IMR-90 (cell line): ENCODE measurements at regions not wholly inside any gene's neighbourhood (a gene's known extent, or its start where the extent isn't known, plus 50 kb on each side); places are given as distances from the start of the nearest gene placed in this dataset.

ENCODE experiments used
- ATAC-seq: fragments of 200-7000 bp; cut with Tn5 transposase; 2 replicates; pipeline ENCODE4 v1.9.1; 2020; ENCODE audit warnings: low read depth, mild to moderate bottlenecking, moderate library complexity
- BruUV-seq: library from RNA; stranded (reverse); fragments of 400-500 nt; replicated peaks from 2 replicates; lab custom pipeline; 2021; lab: Mats Ljungman, UMichigan
- CTCF ChIA-PET: fragments of 300-600 bp; formaldehyde crosslinking; extraction: SDS; loops from one replicate; lab custom pipeline; 2021; ENCODE audit warnings: antibody characterized with exemption; lab: Yijun Ruan, JAX
- POLR2A ChIA-PET: fragments of 300-600 bp; sonication (Branson Sonifier 250); formaldehyde crosslinking; loops from one replicate; lab custom pipeline; 2022; ENCODE audit warnings: antibody characterized with exemption; ENCODE audit not compliant: unreplicated experiment; lab: Charles Lee
- DNase-seq: peaks from one replicate; pipeline ENCODE4 v3.0.0; 2013
- H2AFZ ChIP-seq: replicated peaks from 2 replicates; pipeline ENCODE3; 2013; ENCODE audit warnings: low read length, mild to moderate bottlenecking; ENCODE audit not compliant: poor library complexity
- H2AK5ac ChIP-seq: 2 replicates; pipeline ENCODE4 v1.6.1; 2013; ENCODE audit warnings: low read depth, low read length, inconsistent platforms
- H2AK9ac ChIP-seq: replicated peaks from 2 replicates; pipeline ENCODE3; 2013; ENCODE audit warnings: mild to moderate bottlenecking, low read depth, low read length, moderate library complexity; ENCODE audit not compliant: poor library complexity
- H2BK120ac ChIP-seq: 2 replicates; pipeline ENCODE4 v1.6.1; 2013; ENCODE audit warnings: low read depth, low read length, inconsistent platforms
- H2BK15ac ChIP-seq: 3 replicates; pipeline ENCODE4 v1.6.1; 2013; ENCODE audit warnings: low read depth, low read length, inconsistent platforms
- H2BK20ac ChIP-seq: 2 replicates; pipeline ENCODE4 v1.6.1; 2013; ENCODE audit warnings: low read depth, mild to moderate bottlenecking, inconsistent platforms, low read length, moderate library complexity
- H2BK5ac ChIP-seq: 2 replicates; pipeline ENCODE4 v1.6.1; 2013; ENCODE audit warnings: mild to moderate bottlenecking, low read depth, low read length, inconsistent platforms; ENCODE audit not compliant: poor library complexity, severe bottlenecking
- H3K14ac ChIP-seq: replicated peaks from 2 replicates; pipeline ENCODE4 v1.6.1; 2013; ENCODE audit warnings: low read depth, low read length, inconsistent platforms
- H3K18ac ChIP-seq: 2 replicates; pipeline ENCODE4 v1.6.1; 2013; ENCODE audit warnings: low read depth, low read length, control low read depth
- H3K23ac ChIP-seq: 2 replicates; pipeline ENCODE4 v1.6.1; 2013; ENCODE audit warnings: low read depth, low read length, inconsistent platforms
- H3K27ac ChIP-seq: 2 replicates; pipeline ENCODE4 v1.5.1; 2013; ENCODE audit warnings: mild to moderate bottlenecking, control low read depth, low read length; ENCODE audit not compliant: insufficient read depth
- H3K27me3 ChIP-seq: 2 replicates; pipeline ENCODE4 v1.6.1; 2013; ENCODE audit warnings: low read length; ENCODE audit not compliant: control insufficient read depth, insufficient read depth
- H3K36me3 ChIP-seq: 2 replicates; pipeline ENCODE4 v1.6.1; 2013; ENCODE audit warnings: low read length, mixed read lengths; ENCODE audit not compliant: control insufficient read depth, insufficient read depth
- H3K4ac ChIP-seq: 2 replicates; pipeline ENCODE4 v1.6.1; 2013; ENCODE audit warnings: low read depth, low read length, inconsistent platforms
- H3K4me1 ChIP-seq: 2 replicates; pipeline ENCODE4 v1.6.1; 2013; ENCODE audit warnings: low read length, mixed read lengths; ENCODE audit not compliant: control insufficient read depth, insufficient read depth
- H3K4me2 ChIP-seq: 2 replicates; pipeline ENCODE4 v1.6.1; 2013; ENCODE audit warnings: low read depth, mild to moderate bottlenecking, control low read depth, low read length, moderate library complexity
- H3K4me3 ChIP-seq: 2 replicates; pipeline ENCODE4 v1.5.1; 2013; ENCODE audit warnings: low read depth, mild to moderate bottlenecking, control low read depth, low read length, moderate library complexity; ENCODE audit not compliant: insufficient read depth
- H3K56ac ChIP-seq: 2 replicates; pipeline ENCODE4 v1.6.1; 2013; ENCODE audit warnings: low read length, inconsistent platforms; ENCODE audit not compliant: insufficient read depth; ENCODE audit errors: extremely low read depth
- H3K79me1 ChIP-seq, 2 experiments: 2 replicates each; pipeline ENCODE4 v1.6.1; 2013; ENCODE audit warnings: low read length in 2 of 2, inconsistent platforms in 1 of 2, low read depth in 1 of 2
- H3K9ac ChIP-seq: 2 replicates; pipeline ENCODE4 v1.6.1; 2013; ENCODE audit warnings: low read depth, low read length, control low read depth
- H3K9me1 ChIP-seq: 2 replicates; pipeline ENCODE4 v1.6.1; 2013; ENCODE audit warnings: low read length, inconsistent platforms; ENCODE audit not compliant: insufficient read depth
- H3K9me3 ChIP-seq: 2 replicates; pipeline ENCODE4 v1.6.1; 2013; ENCODE audit warnings: low read length; ENCODE audit not compliant: control insufficient read depth, insufficient read depth
- H4K20me1 ChIP-seq: 2 replicates; pipeline ENCODE4 v1.6.1; 2013; ENCODE audit warnings: low read length, inconsistent platforms; ENCODE audit not compliant: insufficient read depth
- H4K5ac ChIP-seq: 2 replicates; pipeline ENCODE4 v1.6.1; 2013; ENCODE audit warnings: mild to moderate bottlenecking, low read depth, low read length, control low read depth
- H4K8ac ChIP-seq, 2 experiments: 2 replicates each; pipeline ENCODE4 v1.6.1; 2013; ENCODE audit warnings: low read depth in 2 of 2, low read length in 2 of 2, control low read depth in 1 of 2, inconsistent platforms in 1 of 2
- H4K91ac ChIP-seq: 2 replicates; pipeline ENCODE4 v1.6.1; 2013; ENCODE audit warnings: low read depth, low read length, inconsistent platforms; ENCODE audit not compliant: insufficient read depth
- CEBPB ChIP-seq: IDR thresholded peaks from 2 replicates; pipeline ENCODE4 v1.6.1; 2012; ENCODE audit warnings: low read depth, low read length, improper control_type of control experiment
- CHD1 ChIP-seq: IDR thresholded peaks from 2 replicates; pipeline ENCODE4 v1.6.1; 2012; ENCODE audit warnings: low read depth, low read length, improper control_type of control experiment
- FOS ChIP-seq: fragments of 150-350 bp; IDR thresholded peaks from 2 replicates; pipeline ENCODE4 v1.6.1; 2016; ENCODE audit warnings: low read depth, low read length
- MAFK ChIP-seq: IDR thresholded peaks from 2 replicates; pipeline ENCODE4 v1.6.1; 2012; ENCODE audit warnings: low read depth, low read length, improper control_type of control experiment
- MAZ ChIP-seq: IDR thresholded peaks from 2 replicates; pipeline ENCODE4 v1.6.1; 2012; ENCODE audit warnings: low read depth, mild to moderate bottlenecking, low read length, improper control_type of control experiment, moderate library complexity, borderline replicate concordance
- MXI1 ChIP-seq: IDR thresholded peaks from 2 replicates; pipeline ENCODE4 v1.6.1; 2012; ENCODE audit warnings: low read depth, mild to moderate bottlenecking, low read length, moderate library complexity, borderline replicate concordance
- NFE2L2 ChIP-seq: fragments of 150-350 bp; IDR thresholded peaks from 2 replicates; pipeline ENCODE4 v1.6.1; 2016; ENCODE audit warnings: low read depth, mild to moderate bottlenecking, low read length
- POLR2A ChIP-seq: IDR thresholded peaks from 2 replicates; pipeline ENCODE4 v1.6.1; 2012; ENCODE audit warnings: mild to moderate bottlenecking, low read depth, low read length
- RAD21 ChIP-seq: IDR thresholded peaks from 2 replicates; pipeline ENCODE4 v1.6.1; 2012; ENCODE audit warnings: low read length, improper control_type of control experiment
- RFX5 ChIP-seq: IDR thresholded peaks from 2 replicates; pipeline ENCODE4 v1.8.0; 2012; ENCODE audit warnings: low read depth, mild to moderate bottlenecking, low read length, moderate library complexity
- WGBS, 2 experiments: methylation state at CpG; one replicate each; pipeline versions ENCODE4 v1.1.5 to v1.1.7; 2013; ENCODE audit warnings: missing lambda C conversion rate in 2 of 2; ENCODE audit not compliant: insufficient read length in 1 of 2; ENCODE audit errors: extremely low coverage in 2 of 2; 5-methylcytosine and 5-hydroxymethylcytosine counted together
- dilution Hi-C: fragments of 300-500 bp; cut with HindIII; formaldehyde crosslinking; loops from one replicate; pipeline ENCODE4 v1.14.3; 2018; ENCODE audit warnings: low sequenced_read_pairs; ENCODE audit not compliant: unreplicated experiment
- in situ Hi-C: fragments of 300-500 bp; cut with MboI; formaldehyde crosslinking; loops from 3 replicates; pipeline ENCODE4 v1.14.3; 2019; ENCODE audit warnings: low sequenced_read_pairs, inconsistent platforms, mixed read lengths
- intact Hi-C: fragments of 100-400 bp; cut with micrococcal nuclease; formaldehyde crosslinking; loops from 2 replicates; pipeline ENCODE4 v1.10.0; 2022
- TF ChIP-seq, protein P1 (sequence below): conservative IDR thresholded peaks from 2 replicates; pipeline ENCODE4 v1.5.1; 2012; ENCODE audit warnings: mild to moderate bottlenecking, low read depth, low read length, improper control_type of control experiment
- TF ChIP-seq, protein P2 (sequence below): fragments of 150-350 bp; IDR thresholded peaks from 2 replicates; pipeline ENCODE4 v1.6.1; 2017; ENCODE audit warnings: mild to moderate bottlenecking, antibody characterized with exemption, low read length, low read depth
- TF ChIP-seq, protein P3 (sequence below): fragments of 150-350 bp; IDR thresholded peaks from 2 replicates; pipeline ENCODE4 v1.6.1; 2016; ENCODE audit warnings: low read depth, mild to moderate bottlenecking, low read length, moderate library complexity, borderline replicate concordance

DNA sequence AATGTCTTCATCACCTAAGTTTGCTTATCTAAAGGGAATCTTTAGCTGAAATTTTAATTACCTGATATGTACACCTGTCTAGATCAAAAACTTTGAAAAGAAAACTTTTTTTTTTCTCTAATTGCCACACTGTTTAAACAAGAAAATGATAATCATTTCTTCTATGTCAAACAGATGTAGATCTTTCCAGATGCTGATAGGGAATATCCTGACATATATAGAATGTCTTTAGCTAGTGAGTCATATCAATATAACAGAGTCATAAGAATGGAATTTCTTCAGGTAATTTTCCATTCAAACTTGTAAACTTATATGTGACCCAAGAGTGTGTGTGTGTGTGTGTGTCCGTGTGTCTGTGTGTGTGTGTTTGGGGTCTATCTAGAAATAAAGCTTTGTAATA, 271.9 kb downstream of the GPM6A start:
- Histone ChIP-seq H2BK20ac (no peak overlapping the region), H3K4me1 (no peaks in the 10 kb centered on the region), H3K27ac (no peak overlapping the region), H4K20me1 (no peaks in the 10 kb centered on the region), H2BK120ac (no peak overlapping the region), H3K18ac (no peak overlapping the region), H2BK15ac (no peak overlapping the region), H3K14ac (no peak overlapping the region), H3K4me2 (no peak overlapping the region), H4K91ac (no peak overlapping the region), H3K23ac (no peak overlapping the region), H3K9me1 (no peaks in the 10 kb centered on the region), H3K4me3 (no peak overlapping the region), H3K56ac (no peak overlapping the region), H3K9me3 (peaks cover 3% of the 10 kb centered on the region; the same call in 1 of the 2 replicates), H3K9ac (no peak overlapping the region), H3K36me3 (no peaks in the 10 kb centered on the region), H4K8ac (no peak overlapping the region), H3K27me3 (no peaks in the 10 kb centered on the region), H3K4ac (no peak overlapping the region), H4K5ac (no peak overlapping the region), H2AFZ (no peak overlapping the region), H2BK5ac (no peak overlapping the region), H2AK9ac (no peak overlapping the region), H3K79me1 (no peaks in the 10 kb centered on the region), H2AK5ac (no peak overlapping the region)
- TF ChIP-seq RAD21 = no peak
- TF ChIP-seq MAFK = no peak
- no peak for TF ChIP-seq MXI1
- TF ChIP-seq, protein P1, sequence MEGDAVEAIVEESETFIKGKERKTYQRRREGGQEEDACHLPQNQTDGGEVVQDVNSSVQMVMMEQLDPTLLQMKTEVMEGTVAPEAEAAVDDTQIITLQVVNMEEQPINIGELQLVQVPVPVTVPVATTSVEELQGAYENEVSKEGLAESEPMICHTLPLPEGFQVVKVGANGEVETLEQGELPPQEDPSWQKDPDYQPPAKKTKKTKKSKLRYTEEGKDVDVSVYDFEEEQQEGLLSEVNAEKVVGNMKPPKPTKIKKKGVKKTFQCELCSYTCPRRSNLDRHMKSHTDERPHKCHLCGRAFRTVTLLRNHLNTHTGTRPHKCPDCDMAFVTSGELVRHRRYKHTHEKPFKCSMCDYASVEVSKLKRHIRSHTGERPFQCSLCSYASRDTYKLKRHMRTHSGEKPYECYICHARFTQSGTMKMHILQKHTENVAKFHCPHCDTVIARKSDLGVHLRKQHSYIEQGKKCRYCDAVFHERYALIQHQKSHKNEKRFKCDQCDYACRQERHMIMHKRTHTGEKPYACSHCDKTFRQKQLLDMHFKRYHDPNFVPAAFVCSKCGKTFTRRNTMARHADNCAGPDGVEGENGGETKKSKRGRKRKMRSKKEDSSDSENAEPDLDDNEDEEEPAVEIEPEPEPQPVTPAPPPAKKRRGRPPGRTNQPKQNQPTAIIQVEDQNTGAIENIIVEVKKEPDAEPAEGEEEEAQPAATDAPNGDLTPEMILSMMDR = no peak
- TF ChIP-seq, protein P2, sequence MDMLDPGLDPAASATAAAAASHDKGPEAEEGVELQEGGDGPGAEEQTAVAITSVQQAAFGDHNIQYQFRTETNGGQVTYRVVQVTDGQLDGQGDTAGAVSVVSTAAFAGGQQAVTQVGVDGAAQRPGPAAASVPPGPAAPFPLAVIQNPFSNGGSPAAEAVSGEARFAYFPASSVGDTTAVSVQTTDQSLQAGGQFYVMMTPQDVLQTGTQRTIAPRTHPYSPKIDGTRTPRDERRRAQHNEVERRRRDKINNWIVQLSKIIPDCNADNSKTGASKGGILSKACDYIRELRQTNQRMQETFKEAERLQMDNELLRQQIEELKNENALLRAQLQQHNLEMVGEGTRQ = no peak
- TF ChIP-seq POLR2A = no peak
- TF ChIP-seq MAZ = no peak
- no peak for TF ChIP-seq FOS
- TF ChIP-seq NFE2L2 = no peak
- no peak for TF ChIP-seq CEBPB
- TF ChIP-seq CHD1 = no peak
- no peak for TF ChIP-seq RFX5
- TF ChIP-seq, protein P3, sequence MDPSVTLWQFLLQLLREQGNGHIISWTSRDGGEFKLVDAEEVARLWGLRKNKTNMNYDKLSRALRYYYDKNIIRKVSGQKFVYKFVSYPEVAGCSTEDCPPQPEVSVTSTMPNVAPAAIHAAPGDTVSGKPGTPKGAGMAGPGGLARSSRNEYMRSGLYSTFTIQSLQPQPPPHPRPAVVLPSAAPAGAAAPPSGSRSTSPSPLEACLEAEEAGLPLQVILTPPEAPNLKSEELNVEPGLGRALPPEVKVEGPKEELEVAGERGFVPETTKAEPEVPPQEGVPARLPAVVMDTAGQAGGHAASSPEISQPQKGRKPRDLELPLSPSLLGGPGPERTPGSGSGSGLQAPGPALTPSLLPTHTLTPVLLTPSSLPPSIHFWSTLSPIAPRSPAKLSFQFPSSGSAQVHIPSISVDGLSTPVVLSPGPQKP = no peak
- DNase-seq = no peak
- no TSS peak for BruUV-seq
- WGBS, 2 experiments = no CpG with 5 or more reads among the region's 1 CpG
- dilution Hi-C loops (no loop called here), in situ Hi-C loops (loop anchor here (25.0 kb wide), 2 partner anchors 778 to 1178 kb away; no protein-coding TSS in a partner anchor), intact Hi-C loops (no loop called here)
- ATAC-seq = no peak
- ChIA-PET POLR2A (no interaction called here), CTCF (no interaction called here)
